Neuron (in vitro differentiated cells): ENCODE measurements at regions not wholly inside any gene's neighbourhood (a gene's known extent, or its start where the extent isn't known, plus 50 kb on each side); places are given as distances from the start of the nearest gene placed in this dataset.

ENCODE experiments used
- H2AFZ ChIP-seq: one replicate; pipeline ENCODE4 v1.6.1; 2013; ENCODE audit warnings: low read depth, mild to moderate bottlenecking, inconsistent platforms, low read length, moderate library complexity
- H3K27me3 ChIP-seq: one replicate; pipeline ENCODE4 v1.6.1; 2013; ENCODE audit warnings: low read length; ENCODE audit not compliant: insufficient read depth
- H3K36me3 ChIP-seq: one replicate; pipeline ENCODE4 v1.6.1; 2013; ENCODE audit warnings: low read length; ENCODE audit not compliant: insufficient read depth
- H3K4me1 ChIP-seq: one replicate; pipeline ENCODE4 v1.6.1; 2013; ENCODE audit warnings: low read length; ENCODE audit not compliant: insufficient read depth
- H3K4me3 ChIP-seq: 2 replicates; pipeline ENCODE4 v1.5.1; 2013; ENCODE audit warnings: mild to moderate bottlenecking, low read length, moderate library complexity
- H3K9me3 ChIP-seq: one replicate; pipeline ENCODE4 v1.6.1; 2013; ENCODE audit warnings: low read length

- Histone ChIP-seq H3K9me3 (peaks cover 2% of the 10 kb centered on the region), H3K36me3 (peaks cover 55% of the 10 kb centered on the region), H3K27me3 (no peaks in the 10 kb centered on the region), H3K4me1 (no peaks in the 10 kb centered on the region), H3K4me3 (no peak overlapping the region), H2AFZ (no peak overlapping the region)
Observed at GRCh38 chr1:77632216-77632615, 50.2 kb downstream of the ZZZ3 start.

- Histone ChIP-seq H3K36me3 (peaks cover 55% of the 10 kb centered on the region), H2AFZ (no peak overlapping the region), H3K27me3 (no peaks in the 10 kb centered on the region)
Observed at GRCh38 chr1:77631751-77632150, 50.7 kb downstream of the ZZZ3 start.

GRCh38 chr1:77631302-77631701 is 51.2 kb downstream of the ZZZ3 start:
- no peak overlapping the region for H2AFZ ChIP-seq

More at GRCh38 chr1:77631751-77632150, 50.7 kb downstream of the ZZZ3 start:
- peaks cover 2% of the 10 kb centered on the region for H3K9me3 ChIP-seq
- no peaks in the 10 kb centered on the region for H3K4me1 ChIP-seq
- no peak overlapping the region for H3K4me3 ChIP-seq

GRCh38 chr1:77627978-77628570 is 54.4 kb downstream of the ZZZ3 start:
- Histone ChIP-seq H3K27me3 (no peaks in the 10 kb centered on the region), H3K36me3 (peaks cover 59% of the 10 kb centered on the region), H3K4me1 (no peaks in the 10 kb centered on the region), H3K4me3 (no peak overlapping the region), H3K9me3 (peaks cover 8% of the 10 kb centered on the region), H2AFZ (no peak overlapping the region)

More at GRCh38 chr1:77631302-77631701, 51.2 kb downstream of the ZZZ3 start:
- Histone ChIP-seq H3K9me3 (peaks cover 5% of the 10 kb centered on the region), H3K36me3 (peaks cover 58% of the 10 kb centered on the region), H3K27me3 (no peaks in the 10 kb centered on the region), H3K4me1 (no peaks in the 10 kb centered on the region), H3K4me3 (no peak overlapping the region)

- Histone ChIP-seq H2AFZ (no peak overlapping the region), H3K4me3 (no peak overlapping the region), H3K36me3 (peaks cover 44% of the 10 kb centered on the region), H3K27me3 (no peaks in the 10 kb centered on the region), H3K9me3 (peaks cover 8% of the 10 kb centered on the region), H3K4me1 (no peaks in the 10 kb centered on the region)
Observed at GRCh38 chr1:77625250-77625649, 57.2 kb downstream of the ZZZ3 start.

- Histone ChIP-seq H3K9me3 (peaks cover 7% of the 10 kb centered on the region), H3K4me1 (no peaks in the 10 kb centered on the region), H3K4me3 (no peak overlapping the region), H3K27me3 (no peaks in the 10 kb centered on the region), H2AFZ (no peak overlapping the region), H3K36me3 (peaks cover 37% of the 10 kb centered on the region)
Observed at GRCh38 chr1:77624102-77624501, 58.4 kb downstream of the ZZZ3 start.

GRCh38 chr1:77623066-77623465 is 59.4 kb downstream of the ZZZ3 start:
- Histone ChIP-seq H3K4me1 (no peaks in the 10 kb centered on the region), H3K9me3 (peaks cover 7% of the 10 kb centered on the region), H3K4me3 (no peak overlapping the region), H3K27me3 (no peaks in the 10 kb centered on the region), H2AFZ (no peak overlapping the region), H3K36me3 (peaks cover 28% of the 10 kb centered on the region)

GRCh38 chr1:77620273-77620672 is 62.2 kb downstream of the ZZZ3 start:
- Histone ChIP-seq H3K9me3 (no peaks in the 10 kb centered on the region), H3K4me3 (no peak overlapping the region), H3K27me3 (no peaks in the 10 kb centered on the region), H3K36me3 (peaks cover 23% of the 10 kb centered on the region), H3K4me1 (no peaks in the 10 kb centered on the region), H2AFZ (no peak overlapping the region)

- H2AFZ ChIP-seq: no peak overlapping the region
- H3K27me3 ChIP-seq: no peaks in the 10 kb centered on the region
- H3K4me1 ChIP-seq: no peaks in the 10 kb centered on the region
- no peak overlapping the region for H3K4me3 ChIP-seq
- H3K36me3 ChIP-seq: peaks cover 2% of the 10 kb centered on the region
- H3K9me3 ChIP-seq: peaks cover 2% of the 10 kb centered on the region
Observed at GRCh38 chr1:77614037-77614436, 68.4 kb downstream of the ZZZ3 start.
